Osteocyte (in vitro differentiated cells): ENCODE measurements at regions not wholly inside any gene's neighbourhood (a gene's known extent, or its start where the extent isn't known, plus 50 kb on each side); places are given as distances from the start of the nearest gene placed in this dataset.

Experiments
- DNase-seq: peaks from one replicate; pipeline ENCODE4 v3.0.0; 2021; ENCODE audit warnings: mixed read lengths; ENCODE audit not compliant: unreplicated experiment; ENCODE audit errors: extremely low spot score
- H3K27ac Mint-ChIP-seq: one replicate; pipeline ENCODE4 v1.8.0; 2021; ENCODE audit warnings: mild to moderate bottlenecking, mixed read lengths; ENCODE audit not compliant: unreplicated experiment
- H3K27me3 Mint-ChIP-seq: one replicate; pipeline ENCODE4 v1.8.0; 2021; ENCODE audit warnings: mixed read lengths; ENCODE audit not compliant: unreplicated experiment
- H3K36me3 Mint-ChIP-seq: one replicate; pipeline ENCODE4 v1.8.0; 2021; ENCODE audit warnings: mixed read lengths; ENCODE audit not compliant: unreplicated experiment
- H3K4me1 Mint-ChIP-seq: one replicate; pipeline ENCODE4 v1.8.0; 2021; ENCODE audit warnings: mixed read lengths; ENCODE audit not compliant: unreplicated experiment
- H3K4me3 Mint-ChIP-seq: one replicate; pipeline ENCODE4 v1.8.0; 2021; ENCODE audit warnings: mild to moderate bottlenecking, moderate library complexity, mixed read lengths; ENCODE audit not compliant: unreplicated experiment
- H3K9me3 Mint-ChIP-seq: one replicate; pipeline ENCODE4 v1.8.0; 2021; ENCODE audit warnings: mixed read lengths; ENCODE audit not compliant: unreplicated experiment
- CTCF ChIP-seq: fragments of 200-600 bp; sonication (generic); IDR thresholded peaks from 2 replicates; pipeline ENCODE4 v1.5.0; 2021; ENCODE audit warnings: antibody characterized with exemption, mild to moderate bottlenecking, moderate library complexity

- Mint-ChIP-seq H3K9me3 (peaks cover 9% of the 10 kb centered on the region), H3K4me1 (peaks cover 20% of the 10 kb centered on the region), H3K27me3 (peaks cover 6% of the 10 kb centered on the region), H3K4me3 (no peak overlapping the region), H3K36me3 (peaks cover 8% of the 10 kb centered on the region), H3K27ac (peak overlapping the region; percentile 86)
- no peak for DNase-seq
- no peak for TF ChIP-seq CTCF
Observed at GRCh38 chr6:168956141-168956838, 297.4 kb downstream of the THBS2 start.

DNA sequence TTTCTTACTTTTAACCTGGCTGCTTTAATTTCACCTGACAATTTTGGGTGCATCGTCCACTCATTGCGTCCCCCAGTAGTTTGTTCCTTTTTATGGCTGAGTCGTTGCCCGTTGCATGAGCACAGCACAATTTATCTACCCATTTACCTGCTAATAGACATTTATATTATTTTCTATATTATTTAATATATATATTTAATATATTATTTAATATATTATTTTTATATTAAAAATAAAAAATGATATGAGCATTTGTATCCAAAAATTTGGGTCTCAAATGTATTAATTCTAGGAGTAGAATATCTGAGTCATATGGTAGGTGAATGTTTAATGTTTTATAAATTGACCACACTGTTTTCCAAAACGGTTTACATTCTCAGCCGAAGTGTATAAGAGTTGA is 300.2 kb downstream of the THBS2 start:
- peaks cover 13% of the 10 kb centered on the region for H3K27me3 Mint-ChIP-seq
- no peak overlapping the region for H3K27ac Mint-ChIP-seq
- peaks cover 9% of the 10 kb centered on the region for H3K9me3 Mint-ChIP-seq
- no peak for DNase-seq
- peaks cover 6% of the 10 kb centered on the region for H3K36me3 Mint-ChIP-seq
- H3K4me1 Mint-ChIP-seq, result peaks cover 20% of the 10 kb centered on the region
- no peak overlapping the region for H3K4me3 Mint-ChIP-seq
- TF ChIP-seq CTCF, result no peak

DNA sequence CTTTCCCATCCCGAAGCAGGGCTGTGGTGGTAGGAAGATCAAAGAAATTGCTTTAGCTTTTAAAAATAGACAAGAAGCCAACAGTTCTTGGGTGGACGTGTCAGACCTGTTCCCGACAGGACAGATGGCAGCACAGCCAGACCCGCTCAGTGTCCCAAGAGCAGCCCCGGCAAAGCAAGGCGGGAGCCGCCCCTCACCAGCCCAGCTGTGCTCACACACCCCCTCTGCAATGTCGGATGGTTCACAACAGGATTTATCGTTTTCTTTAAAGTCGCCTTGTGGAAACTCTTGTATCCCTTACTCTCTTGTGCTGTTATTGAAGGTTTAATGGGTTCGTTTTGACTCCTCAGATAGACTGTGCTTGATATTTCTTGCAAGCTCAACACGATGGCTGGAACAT is 302.4 kb downstream of the THBS2 start:
- Mint-ChIP-seq H3K36me3 (no peaks in the 10 kb centered on the region), H3K9me3 (no peaks in the 10 kb centered on the region), H3K27me3 (peaks cover 33% of the 10 kb centered on the region), H3K4me3 (no peak overlapping the region), H3K27ac (no peak overlapping the region), H3K4me1 (peaks cover 7% of the 10 kb centered on the region)
- TF ChIP-seq CTCF, result no peak
- DNase-seq, result no peak

DNA sequence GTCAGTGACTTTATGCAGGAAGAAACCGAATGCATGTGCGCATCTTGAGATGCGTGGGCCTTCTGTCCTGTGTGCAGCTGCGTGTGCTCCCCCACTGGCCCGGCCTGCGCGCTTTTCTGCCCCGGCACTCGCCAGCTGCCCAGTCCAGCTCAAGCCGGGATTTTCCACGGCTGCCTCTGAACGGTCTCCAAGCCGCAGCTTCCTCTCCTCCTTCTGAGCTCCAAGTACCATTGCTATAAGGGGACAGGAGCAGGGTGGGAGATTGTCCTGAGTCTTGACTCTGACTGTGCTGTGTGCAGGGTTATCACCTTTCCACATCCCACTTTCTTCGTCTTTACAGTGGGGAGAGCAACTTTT is 302.8 kb downstream of the THBS2 start:
- DNase-seq, result no peak
- peaks cover 4% of the 10 kb centered on the region for H3K4me1 Mint-ChIP-seq
- no peak overlapping the region for H3K4me3 Mint-ChIP-seq
- peaks cover 36% of the 10 kb centered on the region for H3K27me3 Mint-ChIP-seq
- no peaks in the 10 kb centered on the region for H3K9me3 Mint-ChIP-seq
- no peaks in the 10 kb centered on the region for H3K36me3 Mint-ChIP-seq
- no peak for TF ChIP-seq CTCF
- no peak overlapping the region for H3K27ac Mint-ChIP-seq

DNA sequence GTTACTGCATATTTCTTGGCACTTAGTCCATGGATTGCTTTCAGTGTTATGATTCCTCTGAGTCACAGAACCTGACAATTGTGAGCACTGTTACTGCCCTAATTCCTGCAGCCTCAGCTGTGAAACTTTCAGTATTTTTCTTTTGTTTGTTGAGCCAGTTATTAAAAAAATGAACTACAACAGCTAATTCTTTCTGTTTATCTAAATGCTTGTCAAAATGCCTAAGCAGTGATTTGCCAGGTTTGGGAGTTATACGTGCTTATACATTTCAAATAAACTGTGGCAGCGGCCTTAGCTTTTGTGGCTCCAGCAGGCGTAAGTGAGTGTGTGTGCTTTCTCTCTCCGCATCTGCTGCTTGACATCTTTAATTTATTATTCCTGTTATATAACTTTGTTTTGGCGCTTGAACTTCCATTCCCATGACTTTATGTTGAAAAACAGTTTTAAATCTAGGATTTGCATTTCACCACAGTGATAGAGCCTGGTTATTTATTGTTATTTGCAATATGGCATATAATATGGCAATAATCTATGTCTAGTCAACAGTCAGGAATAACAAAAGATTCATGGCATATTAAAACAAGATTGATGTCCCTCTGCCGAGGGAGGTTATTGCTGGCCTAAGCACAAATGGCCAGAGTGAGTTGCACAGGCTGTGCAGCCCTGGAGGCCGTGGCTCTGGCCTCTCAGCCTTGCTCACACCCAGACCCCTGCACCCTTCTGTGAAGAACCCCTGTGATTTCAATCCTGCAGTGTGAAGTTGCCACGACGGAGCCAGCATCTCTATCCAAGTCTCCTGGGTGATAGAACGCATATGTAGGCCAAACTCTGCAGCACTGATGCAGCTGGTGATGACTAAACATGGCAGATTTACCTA is 303.4 kb downstream of the THBS2 start:
- Mint-ChIP-seq H3K4me3 (no peak overlapping the region), H3K36me3 (no peaks in the 10 kb centered on the region), H3K9me3 (no peaks in the 10 kb centered on the region), H3K27ac (no peak overlapping the region), H3K27me3 (peaks cover 43% of the 10 kb centered on the region), H3K4me1 (peaks cover 2% of the 10 kb centered on the region)
- TF ChIP-seq CTCF, result no peak
- DNase-seq, result no peak
